C4-2B (cell line): ENCODE measurements at regions not wholly inside any gene's neighbourhood (a gene's known extent, or its start where the extent isn't known, plus 50 kb on each side); places are given as distances from the start of the nearest gene placed in this dataset.

ENCODE experiments used
- ZFX ChIP-seq: fragments of 450-650 bp; IDR thresholded peaks from 2 replicates; pipeline ENCODE4 v1.6.1; 2017
- TF ChIP-seq, protein P1 (sequence below): fragments of 450-650 bp; conservative IDR thresholded peaks from 2 replicates; pipeline ENCODE4 v1.5.1; 2017; ENCODE audit warnings: mild to moderate bottlenecking

DNA sequence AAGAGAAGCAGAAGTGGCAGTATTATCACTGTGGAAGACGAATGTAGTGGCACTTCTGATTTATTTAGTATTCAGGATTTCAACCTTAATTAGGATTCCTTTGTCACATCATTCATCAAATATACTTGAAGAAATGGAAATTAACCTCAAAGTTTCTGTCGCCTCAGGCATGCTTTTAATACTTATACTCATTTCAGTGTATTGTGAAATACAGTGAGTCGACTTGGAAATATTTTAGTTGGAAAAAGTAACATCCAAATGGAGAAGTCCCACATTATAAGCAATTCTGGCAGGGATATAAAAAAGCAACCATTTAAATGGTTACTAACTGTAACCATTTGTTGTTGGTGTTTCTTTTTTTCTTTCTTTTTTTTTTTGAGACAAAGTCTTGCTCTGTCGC, 648.8 kb downstream of the ARL4A start:
- TF ChIP-seq, protein P1, sequence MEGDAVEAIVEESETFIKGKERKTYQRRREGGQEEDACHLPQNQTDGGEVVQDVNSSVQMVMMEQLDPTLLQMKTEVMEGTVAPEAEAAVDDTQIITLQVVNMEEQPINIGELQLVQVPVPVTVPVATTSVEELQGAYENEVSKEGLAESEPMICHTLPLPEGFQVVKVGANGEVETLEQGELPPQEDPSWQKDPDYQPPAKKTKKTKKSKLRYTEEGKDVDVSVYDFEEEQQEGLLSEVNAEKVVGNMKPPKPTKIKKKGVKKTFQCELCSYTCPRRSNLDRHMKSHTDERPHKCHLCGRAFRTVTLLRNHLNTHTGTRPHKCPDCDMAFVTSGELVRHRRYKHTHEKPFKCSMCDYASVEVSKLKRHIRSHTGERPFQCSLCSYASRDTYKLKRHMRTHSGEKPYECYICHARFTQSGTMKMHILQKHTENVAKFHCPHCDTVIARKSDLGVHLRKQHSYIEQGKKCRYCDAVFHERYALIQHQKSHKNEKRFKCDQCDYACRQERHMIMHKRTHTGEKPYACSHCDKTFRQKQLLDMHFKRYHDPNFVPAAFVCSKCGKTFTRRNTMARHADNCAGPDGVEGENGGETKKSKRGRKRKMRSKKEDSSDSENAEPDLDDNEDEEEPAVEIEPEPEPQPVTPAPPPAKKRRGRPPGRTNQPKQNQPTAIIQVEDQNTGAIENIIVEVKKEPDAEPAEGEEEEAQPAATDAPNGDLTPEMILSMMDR: no peak
- no peak for TF ChIP-seq ZFX
